ENCODE measurements at regions not wholly inside any gene's neighbourhood (a gene's known extent, or its start where the extent isn't known, plus 50 kb on each side); places are given as distances from the start of the nearest gene placed in this dataset.

GRCh38 chr2:173537694-173538093 lies 183.0 kb downstream of the CDCA7 start (continued):
- TF ChIP-seq SIRT6 (IDR thresholded peaks at IDR 0.05; ENCODE audit: low read length) = no peak

GRCh38 chr2:173539615-173540014 lies 184.9 kb downstream of the CDCA7 start:
- no peak overlapping the region for H3K4ac ChIP-seq (replicated peaks; ENCODE audit: insufficient read length, low read depth, low read length)
- no peak overlapping the region for H4K91ac ChIP-seq (replicated peaks; ENCODE audit: insufficient read length, low read length)
- no peak overlapping the region for H2AFZ ChIP-seq (ENCODE audit: low read length)
- WGBS, 2 experiments (ENCODE audit: extremely low coverage in 1 of 2, insufficient coverage in 1 of 2, insufficient read length in 1 of 2, insufficient replicate concordance in 2 of 2, low coverage in 1 of 2, low lambda C conversion rate in 2 of 2, missing lambda C conversion rate in 1 of 2) = 95% methylated on average over 2 of the region's 2 CpGs; no CpG with 5 or more reads in 1 of the 2 experiments
- no peak for FAIRE-seq
- H3K14ac ChIP-seq (ENCODE audit: insufficient read length) = no peak overlapping the region
- H3K9me3 ChIP-seq (ENCODE audit: insufficient read depth in 2 of 2, low read depth in 1 of 2, low read length in 1 of 2) = no peaks in the 10 kb centered on the region
- no peaks in the 10 kb centered on the region; the same call in 1 of the 2 replicates for H3K23me2 ChIP-seq (ENCODE audit: low read depth, low read length)
- no peak overlapping the region for H2BK12ac ChIP-seq (ENCODE audit: low read depth, low read length)
- no peak overlapping the region for H2BK15ac ChIP-seq (ENCODE audit: low read length)
- ChIA-PET POLR2A (ENCODE audit: partially characterized antibody) (no interaction called here), CTCF (ENCODE audit: partially characterized antibody) (no interaction called here)
- no peak overlapping the region for H3K4me3 ChIP-seq (ENCODE audit: extremely low read depth in 1 of 4, insufficient read depth in 2 of 4, low read depth in 3 of 4, low read length in 4 of 4)
- H3K27me3 ChIP-seq (replicated peaks in 1 of 4; ENCODE audit: control insufficient read depth in 3 of 4, extremely low read depth in 1 of 4, insufficient read depth in 3 of 4, low read length in 3 of 4) = no peaks in the 10 kb centered on the region
- H3K36me3 ChIP-seq (ENCODE audit: control insufficient read depth in 2 of 4, insufficient read depth in 4 of 4, low read length in 3 of 4) = no peaks in the 10 kb centered on the region
- DNase-seq (ENCODE audit: low read depth in 1 of 2, low spot score in 2 of 2) = no peak
- no peaks in the 10 kb centered on the region for H4K20me1 ChIP-seq (replicated peaks in 1 of 2; ENCODE audit: control insufficient read depth in 1 of 2, insufficient read depth in 2 of 2, low read length in 2 of 2)
- H4K8ac ChIP-seq (ENCODE audit: extremely low read depth, insufficient read depth, low read length) = no peak overlapping the region
- H3K79me2 ChIP-seq (ENCODE audit: control insufficient read depth in 1 of 2, insufficient read depth in 2 of 2, low read length in 2 of 2) = no peaks in the 10 kb centered on the region; a peak in 1 of 4 replicates
- no peak overlapping the region for H4K5ac ChIP-seq (ENCODE audit: insufficient read length, low read depth, low read length)
- H3K4me2 ChIP-seq (ENCODE audit: insufficient read depth in 1 of 2, low read depth in 2 of 2, low read length in 2 of 2) = no peak overlapping the region
- H3K4me1 ChIP-seq (replicated peaks in 1 of 4; ENCODE audit: control insufficient read depth in 3 of 4, insufficient read depth in 4 of 4, low read length in 3 of 4) = no peaks in the 10 kb centered on the region
- no peak overlapping the region for H2BK5ac ChIP-seq (ENCODE audit: low read depth, low read length)
- no peak overlapping the region for H3K27ac ChIP-seq (ENCODE audit: low read depth, low read length)
- no peak overlapping the region for H3K9ac ChIP-seq (replicated peaks in 1 of 4; ENCODE audit: extremely low read depth in 1 of 4, low read depth in 3 of 4, low read length in 3 of 4)
- H3K18ac ChIP-seq (ENCODE audit: extremely low read depth, low read length) = no peak overlapping the region
- H3K23ac ChIP-seq (ENCODE audit: insufficient read length) = no peak overlapping the region
- H2AK5ac ChIP-seq (ENCODE audit: low read depth, low read length) = no peak overlapping the region
- H3K79me1 ChIP-seq (ENCODE audit: low read depth, low read length) = no peaks in the 10 kb centered on the region
- H2BK120ac ChIP-seq (replicated peaks; ENCODE audit: low read depth, low read length) = no peak overlapping the region
- no peak overlapping the region for H2BK20ac ChIP-seq (ENCODE audit: low read length)
- no peak overlapping the region for H3K56ac ChIP-seq (replicated peaks; ENCODE audit: insufficient read length, low read depth, low read length)
- TF ChIP-seq RBBP5 (IDR thresholded peaks at IDR 0.05; ENCODE audit: borderline replicate concordance, low read depth, low read length) (no peak), CHD1 (IDR thresholded peaks at IDR 0.05; ENCODE audit: low read depth, low read length) (no peak), YY1 (IDR thresholded peaks at IDR 0.05; ENCODE audit: low read depth, low read length) (no peak), PHF8 (conservative IDR thresholded peaks at IDR 0.05; ENCODE audit: low read depth, low read length) (no peak), SIRT6 (IDR thresholded peaks at IDR 0.05; ENCODE audit: low read length) (no peak), CBX5 (IDR thresholded peaks at IDR 0.05; ENCODE audit: low read depth, low read length) (no peak), SAP30 (IDR thresholded peaks at IDR 0.05; ENCODE audit: insufficient read depth, insufficient replicate concordance, low read length) (no peak), TEAD4 (IDR thresholded peaks at IDR 0.05; ENCODE audit: low read depth, low read length) (no peak), EP300 (IDR thresholded peaks at IDR 0.05; ENCODE audit: borderline replicate concordance in 1 of 2, low read depth in 2 of 2, low read length in 2 of 2) (no peak), POLR2AphosphoS5 (IDR thresholded peaks at IDR 0.05; ENCODE audit: low read depth, low read length) (no peak), RNF2 (IDR thresholded peaks at IDR 0.05; ENCODE audit: borderline replicate concordance, low read depth, low read length, missing control alignments, poor library complexity, severe bottlenecking) (no peak), MAX (IDR thresholded peaks at IDR 0.05) (no peak)
